ENCODE measurements at regions not wholly inside any gene's neighbourhood (a gene's known extent, or its start where the extent isn't known, plus 50 kb on each side); places are given as distances from the start of the nearest gene placed in this dataset.

DNA sequence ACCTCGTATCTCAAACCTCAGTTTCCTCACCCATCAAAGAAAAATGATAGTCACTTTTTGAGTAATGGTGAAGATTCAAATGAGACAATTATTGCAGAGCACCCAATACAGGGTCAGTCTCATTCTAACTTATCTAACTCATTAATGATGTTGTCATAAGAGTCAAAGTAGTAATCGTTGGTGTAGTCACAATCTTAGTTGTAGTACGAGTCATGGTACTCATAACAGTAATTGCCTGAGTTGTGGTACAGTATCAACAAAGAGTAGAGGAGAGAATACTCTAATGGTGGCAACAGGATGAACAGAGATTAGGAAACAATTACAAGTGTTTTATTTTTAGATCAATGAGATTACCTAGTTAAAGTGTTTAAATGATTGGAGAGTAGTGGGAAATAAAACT, 93.6 kb upstream of the TMTC2 start:
- TF ChIP-seq EP300 (conservative IDR thresholded peaks at IDR 0.05; ENCODE audit: poor library complexity, severe bottlenecking) (no peak), MXI1 (conservative IDR thresholded peaks at IDR 0.05; ENCODE audit: poor library complexity, severe bottlenecking) (no peak), POLR2AphosphoS5 (IDR thresholded peaks at IDR 0.05) (no peak), EZH2 (IDR thresholded peaks at IDR 0.05; ENCODE audit: borderline replicate concordance, insufficient read depth, low read length, poor library complexity, severe bottlenecking) (no peak), RAD21 (conservative IDR thresholded peaks at IDR 0.05) (no peak), SMC3 (conservative IDR thresholded peaks at IDR 0.05; ENCODE audit: poor library complexity) (no peak), TAF1 (IDR thresholded peaks at IDR 0.05; ENCODE audit: low read depth) (no peak)
- TF ChIP-seq, protein P1, sequence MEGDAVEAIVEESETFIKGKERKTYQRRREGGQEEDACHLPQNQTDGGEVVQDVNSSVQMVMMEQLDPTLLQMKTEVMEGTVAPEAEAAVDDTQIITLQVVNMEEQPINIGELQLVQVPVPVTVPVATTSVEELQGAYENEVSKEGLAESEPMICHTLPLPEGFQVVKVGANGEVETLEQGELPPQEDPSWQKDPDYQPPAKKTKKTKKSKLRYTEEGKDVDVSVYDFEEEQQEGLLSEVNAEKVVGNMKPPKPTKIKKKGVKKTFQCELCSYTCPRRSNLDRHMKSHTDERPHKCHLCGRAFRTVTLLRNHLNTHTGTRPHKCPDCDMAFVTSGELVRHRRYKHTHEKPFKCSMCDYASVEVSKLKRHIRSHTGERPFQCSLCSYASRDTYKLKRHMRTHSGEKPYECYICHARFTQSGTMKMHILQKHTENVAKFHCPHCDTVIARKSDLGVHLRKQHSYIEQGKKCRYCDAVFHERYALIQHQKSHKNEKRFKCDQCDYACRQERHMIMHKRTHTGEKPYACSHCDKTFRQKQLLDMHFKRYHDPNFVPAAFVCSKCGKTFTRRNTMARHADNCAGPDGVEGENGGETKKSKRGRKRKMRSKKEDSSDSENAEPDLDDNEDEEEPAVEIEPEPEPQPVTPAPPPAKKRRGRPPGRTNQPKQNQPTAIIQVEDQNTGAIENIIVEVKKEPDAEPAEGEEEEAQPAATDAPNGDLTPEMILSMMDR (IDR thresholded peaks at IDR 0.05; ENCODE audit: poor library complexity, severe bottlenecking) = no peak
- TF ChIP-seq, protein P2, sequence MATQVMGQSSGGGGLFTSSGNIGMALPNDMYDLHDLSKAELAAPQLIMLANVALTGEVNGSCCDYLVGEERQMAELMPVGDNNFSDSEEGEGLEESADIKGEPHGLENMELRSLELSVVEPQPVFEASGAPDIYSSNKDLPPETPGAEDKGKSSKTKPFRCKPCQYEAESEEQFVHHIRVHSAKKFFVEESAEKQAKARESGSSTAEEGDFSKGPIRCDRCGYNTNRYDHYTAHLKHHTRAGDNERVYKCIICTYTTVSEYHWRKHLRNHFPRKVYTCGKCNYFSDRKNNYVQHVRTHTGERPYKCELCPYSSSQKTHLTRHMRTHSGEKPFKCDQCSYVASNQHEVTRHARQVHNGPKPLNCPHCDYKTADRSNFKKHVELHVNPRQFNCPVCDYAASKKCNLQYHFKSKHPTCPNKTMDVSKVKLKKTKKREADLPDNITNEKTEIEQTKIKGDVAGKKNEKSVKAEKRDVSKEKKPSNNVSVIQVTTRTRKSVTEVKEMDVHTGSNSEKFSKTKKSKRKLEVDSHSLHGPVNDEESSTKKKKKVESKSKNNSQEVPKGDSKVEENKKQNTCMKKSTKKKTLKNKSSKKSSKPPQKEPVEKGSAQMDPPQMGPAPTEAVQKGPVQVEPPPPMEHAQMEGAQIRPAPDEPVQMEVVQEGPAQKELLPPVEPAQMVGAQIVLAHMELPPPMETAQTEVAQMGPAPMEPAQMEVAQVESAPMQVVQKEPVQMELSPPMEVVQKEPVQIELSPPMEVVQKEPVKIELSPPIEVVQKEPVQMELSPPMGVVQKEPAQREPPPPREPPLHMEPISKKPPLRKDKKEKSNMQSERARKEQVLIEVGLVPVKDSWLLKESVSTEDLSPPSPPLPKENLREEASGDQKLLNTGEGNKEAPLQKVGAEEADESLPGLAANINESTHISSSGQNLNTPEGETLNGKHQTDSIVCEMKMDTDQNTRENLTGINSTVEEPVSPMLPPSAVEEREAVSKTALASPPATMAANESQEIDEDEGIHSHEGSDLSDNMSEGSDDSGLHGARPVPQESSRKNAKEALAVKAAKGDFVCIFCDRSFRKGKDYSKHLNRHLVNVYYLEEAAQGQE (IDR thresholded peaks at IDR 0.05; ENCODE audit: borderline replicate concordance) = no peak

All from neural cell (in vitro differentiated cells).